NCI-H1436 treated with DMSO at 0.1 percent for 48 hours (cell line): ENCODE measurements at regions not wholly inside any gene's neighbourhood (a gene's known extent, or its start where the extent isn't known, plus 50 kb on each side); places are given as distances from the start of the nearest gene placed in this dataset.

ENCODE experiments used
- DNase-seq: peaks from one replicate; lab custom pipeline; 2025; lab: John Stamatoyannopoulos, UW

- no peak for DNase-seq
Observed at GRCh38 chr13:63433546-63434150, 2018.0 kb upstream of the PCDH20 start.

GRCh38 chr13:63427170-63427569 is 2011.5 kb upstream of the PCDH20 start:
- no peak for DNase-seq

DNA sequence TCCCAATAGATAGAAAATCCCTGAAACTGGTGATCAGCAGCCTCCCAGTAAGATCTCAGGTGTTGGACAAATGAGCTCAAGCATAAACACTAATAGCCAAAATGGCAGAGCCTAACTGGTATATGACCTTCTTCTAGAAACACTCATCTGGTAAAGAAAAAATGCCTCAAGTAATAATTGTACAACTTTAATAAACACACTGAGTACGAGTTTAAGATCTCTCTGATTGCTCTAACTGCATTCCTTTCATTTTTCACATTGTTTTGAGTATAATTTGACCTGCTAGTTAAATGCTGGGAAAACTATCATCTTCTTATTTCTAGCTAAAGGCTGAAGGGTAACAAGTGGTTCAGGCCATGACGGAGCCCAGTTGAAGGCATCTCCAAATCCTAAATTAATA is 2009.5 kb upstream of the PCDH20 start:
- no peak for DNase-seq

DNA sequence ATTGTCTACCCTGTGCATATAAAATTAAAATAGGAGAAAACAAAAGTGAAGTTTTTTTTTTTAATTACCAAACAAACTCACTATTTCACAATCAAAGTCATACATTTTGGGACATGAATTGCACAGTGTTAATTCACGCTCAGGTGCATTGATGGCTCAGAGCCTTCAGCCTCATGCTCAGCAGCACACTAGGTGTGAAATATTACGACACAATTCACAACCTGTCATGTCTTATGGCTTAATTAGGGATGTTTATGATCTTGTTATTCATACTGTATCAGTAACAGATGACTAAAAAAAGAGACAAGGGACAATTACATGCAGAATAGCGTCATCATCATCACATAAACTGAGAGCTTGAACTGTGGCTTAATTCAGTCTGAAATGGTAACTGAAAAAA is 2005.5 kb upstream of the PCDH20 start:
- no peak for DNase-seq

DNA sequence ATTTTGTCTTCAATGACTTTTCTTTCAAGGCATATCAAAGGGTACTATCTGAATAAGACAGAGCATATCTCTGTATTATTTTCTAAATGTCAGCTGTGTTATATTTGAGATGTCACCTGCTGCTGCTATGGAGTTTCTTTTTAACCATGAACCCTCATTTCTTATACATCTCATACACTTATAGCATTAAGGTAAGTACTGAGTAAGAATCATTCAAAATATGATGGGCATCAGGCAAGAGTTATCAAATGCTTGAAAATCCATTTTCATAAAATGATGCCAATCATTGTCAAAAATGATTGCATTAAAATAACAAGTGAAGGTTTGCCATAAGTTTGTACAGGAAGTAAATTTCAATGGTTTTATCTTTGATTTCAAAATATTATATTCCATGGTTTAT is 2005.0 kb upstream of the PCDH20 start:
- no peak for DNase-seq

- no peak for DNase-seq
Observed at GRCh38 chr13:63414247-63414646, 1998.6 kb upstream of the PCDH20 start.

DNA sequence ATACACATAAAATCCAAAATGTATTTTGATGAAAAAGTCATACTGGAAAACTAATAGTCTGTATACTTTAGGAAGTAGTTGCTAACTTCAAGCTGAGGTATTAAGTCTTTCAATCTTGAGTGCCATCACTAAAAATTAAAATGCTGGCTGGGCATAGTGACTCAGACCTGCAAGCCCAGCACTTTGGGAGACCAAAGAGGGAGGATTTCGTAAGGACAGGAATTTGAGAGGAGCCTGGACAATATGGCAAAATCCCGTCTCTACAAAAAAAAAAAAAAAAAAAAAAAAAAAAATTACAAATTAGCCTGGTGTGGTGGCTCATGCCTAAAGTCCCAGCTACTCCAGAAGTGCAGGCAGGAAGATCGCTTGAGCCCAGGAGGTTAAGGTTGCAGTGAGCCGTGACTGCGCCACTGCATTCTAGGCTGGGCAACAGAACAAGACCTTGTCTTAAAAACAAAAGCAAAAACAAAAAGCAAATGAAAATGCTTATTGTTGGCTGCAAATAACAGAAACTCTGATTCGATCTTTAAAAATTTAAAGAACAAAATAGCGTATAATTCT is 1994.2 kb upstream of the PCDH20 start:
- no peak for DNase-seq

DNA sequence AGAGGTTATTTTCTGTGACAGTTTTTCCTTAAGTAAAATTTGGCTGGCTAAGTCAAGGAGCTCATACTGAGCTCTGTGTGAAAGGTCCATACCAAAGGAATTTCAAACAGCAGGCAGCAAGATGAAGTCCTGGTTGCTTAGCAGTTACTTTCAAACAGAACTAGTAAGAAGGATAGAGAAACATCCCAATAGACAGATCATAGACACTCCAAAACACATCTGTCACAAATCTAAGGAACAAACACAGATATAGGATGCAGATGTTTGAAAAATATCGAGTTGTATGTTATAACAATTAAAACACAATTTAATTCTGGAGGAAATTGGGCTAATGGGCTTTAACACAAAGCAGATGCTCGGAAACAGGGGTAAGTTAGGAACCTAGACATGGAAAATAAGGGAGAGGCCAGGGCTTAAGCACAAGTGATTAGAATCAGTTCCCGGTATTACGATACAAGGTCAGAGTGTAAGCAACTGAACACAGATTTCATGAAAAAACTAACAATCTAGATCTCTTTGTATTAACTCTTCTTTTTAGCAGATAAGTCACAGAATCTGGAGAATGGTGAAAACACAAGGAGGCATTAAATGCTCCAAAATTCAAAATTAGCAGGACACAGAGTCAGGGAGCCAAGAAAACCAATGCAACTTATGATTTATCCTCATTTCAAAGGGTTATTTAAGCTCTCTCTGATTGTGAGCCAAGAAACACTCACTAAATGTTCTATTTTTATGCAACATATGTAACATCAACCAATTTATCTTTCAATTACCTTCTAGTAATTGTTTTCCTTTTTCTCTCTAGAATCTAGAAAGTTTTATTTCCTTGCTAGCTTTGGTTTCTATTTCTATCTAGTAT is 1992.9 kb upstream of the PCDH20 start:
- no peak for DNase-seq

- no peak for DNase-seq
Observed at GRCh38 chr13:63403733-63404132, 1988.1 kb upstream of the PCDH20 start.

GRCh38 chr13:63396746-63397145 is 1981.1 kb upstream of the PCDH20 start:
- DNase-seq, result no peak

GRCh38 chr13:63393112-63393511 is 1977.5 kb upstream of the PCDH20 start:
- DNase-seq, result no peak

DNA sequence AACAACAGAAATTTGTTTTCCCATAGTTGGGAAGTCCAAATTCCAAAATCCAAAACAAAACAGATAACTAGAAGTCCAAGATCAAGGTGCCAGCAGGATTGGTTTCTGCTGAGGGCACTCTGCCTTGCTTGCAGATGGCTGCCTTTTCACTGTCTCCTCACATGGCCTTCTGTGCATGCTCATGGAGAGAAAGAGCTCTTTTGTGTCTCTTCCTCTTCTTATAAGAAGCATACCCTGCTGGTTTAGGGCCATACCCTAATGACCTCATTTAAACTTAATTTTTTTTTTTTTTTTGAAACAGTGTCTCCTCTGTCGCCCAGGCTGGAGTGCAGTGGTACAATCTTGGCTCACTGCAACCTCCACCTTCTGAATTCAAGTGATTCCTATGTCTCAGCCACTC is 1974.1 kb upstream of the PCDH20 start:
- DNase-seq, result no peak

DNA sequence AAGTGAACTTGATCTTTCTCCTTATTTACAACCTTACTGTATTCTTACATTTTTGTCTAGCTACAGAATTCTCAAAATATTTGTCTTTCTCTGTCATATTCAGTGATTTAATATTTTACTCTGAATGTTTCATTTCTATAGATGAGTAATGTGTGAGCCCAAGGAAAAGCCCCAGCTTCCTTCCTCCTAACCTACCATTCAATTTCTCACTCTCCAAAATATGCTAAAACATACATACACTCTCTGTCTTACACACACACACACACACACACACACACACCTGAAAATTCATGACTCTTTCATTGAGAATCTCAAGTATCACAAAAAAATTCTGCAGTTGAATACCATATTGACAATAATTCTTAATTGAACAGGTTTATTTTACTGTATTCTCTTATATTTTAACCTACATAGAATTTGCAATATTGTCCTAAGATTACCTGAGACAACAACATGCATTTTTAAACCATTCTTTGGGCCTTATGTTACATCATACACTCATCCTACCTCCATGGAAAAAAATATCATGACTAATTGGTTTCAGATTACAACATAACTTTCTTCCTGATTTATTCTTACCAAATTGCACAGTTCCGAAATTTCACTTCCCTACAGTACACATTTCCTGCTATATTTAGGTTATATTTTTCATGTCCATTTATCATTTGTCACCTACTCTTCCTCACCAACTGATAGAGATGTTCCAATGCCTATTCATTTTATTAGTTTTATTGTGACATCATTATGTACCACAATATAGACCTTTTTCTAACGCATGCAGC is 1965.6 kb upstream of the PCDH20 start:
- no peak for DNase-seq

DNA sequence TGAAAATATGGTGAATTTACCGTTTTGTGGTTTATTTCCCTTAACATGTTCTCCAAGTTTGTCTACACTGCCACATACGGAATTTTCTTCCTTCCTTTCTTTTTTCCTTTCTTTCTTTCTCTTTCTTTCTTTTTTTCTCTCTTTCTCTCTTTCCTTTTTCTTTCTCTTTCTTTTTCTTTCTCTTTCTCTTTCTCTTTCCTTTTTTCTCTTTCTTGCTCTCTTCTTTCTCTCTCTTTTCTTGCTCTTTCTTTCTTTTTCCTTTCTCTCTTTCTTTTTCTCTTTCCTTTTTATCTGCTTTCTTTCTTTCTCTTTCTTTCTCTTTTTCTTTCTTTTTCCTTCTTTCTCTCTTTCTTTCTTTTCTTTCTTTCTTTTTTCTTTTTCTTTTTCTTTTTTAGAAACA is 1962.3 kb upstream of the PCDH20 start:
- DNase-seq, result no peak

DNA sequence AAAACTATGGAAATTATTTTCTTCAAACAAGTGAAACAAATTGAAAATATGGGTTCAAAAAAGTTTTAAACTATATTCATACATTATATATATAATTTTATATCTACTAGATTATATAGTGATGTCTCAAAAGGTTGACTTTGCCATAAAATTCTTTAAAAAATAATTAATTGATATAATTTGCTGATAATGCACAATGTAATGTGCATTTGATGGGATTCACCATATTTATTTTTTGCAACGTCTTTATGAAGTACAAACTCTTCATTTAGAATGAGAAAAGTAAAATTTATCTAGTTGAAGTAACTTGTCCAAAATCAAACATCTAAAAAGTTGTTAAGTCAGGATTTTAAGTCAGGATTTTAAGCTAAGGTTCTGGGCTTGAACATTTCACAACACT is 1954.5 kb upstream of the PCDH20 start:
- no peak for DNase-seq

DNA sequence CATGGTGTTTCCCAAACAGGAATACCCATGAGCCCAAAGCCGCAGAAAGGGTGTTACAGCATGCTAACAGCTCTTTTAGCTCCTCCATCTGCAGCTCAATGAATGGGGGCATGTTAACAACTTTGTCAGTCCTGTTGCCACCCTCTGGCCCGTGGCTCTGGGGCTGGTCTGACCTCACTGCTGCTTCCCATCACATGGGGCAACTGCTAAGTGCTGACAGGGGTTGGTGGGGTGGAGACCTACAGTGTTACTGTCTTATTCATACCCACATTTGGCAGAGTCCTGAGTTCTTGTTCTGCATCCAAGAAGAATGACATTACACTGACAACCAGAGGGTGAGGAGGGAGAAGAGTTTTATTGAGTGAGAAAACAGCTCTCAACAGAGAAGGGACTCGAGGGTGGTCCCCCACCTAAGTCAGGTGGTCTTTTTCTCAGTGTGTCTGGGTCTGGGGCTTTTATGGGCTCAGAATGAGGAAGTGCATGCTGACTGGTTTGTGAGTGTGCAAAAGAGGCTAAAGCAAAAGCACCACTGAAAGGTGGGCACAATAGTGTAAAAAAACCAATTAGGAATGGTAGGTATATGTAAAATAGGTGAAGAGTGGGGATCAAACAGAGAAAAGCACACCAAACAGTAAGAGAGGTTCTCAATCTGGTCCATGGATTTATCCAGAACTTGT is 1952.0 kb upstream of the PCDH20 start:
- DNase-seq, result no peak

DNA sequence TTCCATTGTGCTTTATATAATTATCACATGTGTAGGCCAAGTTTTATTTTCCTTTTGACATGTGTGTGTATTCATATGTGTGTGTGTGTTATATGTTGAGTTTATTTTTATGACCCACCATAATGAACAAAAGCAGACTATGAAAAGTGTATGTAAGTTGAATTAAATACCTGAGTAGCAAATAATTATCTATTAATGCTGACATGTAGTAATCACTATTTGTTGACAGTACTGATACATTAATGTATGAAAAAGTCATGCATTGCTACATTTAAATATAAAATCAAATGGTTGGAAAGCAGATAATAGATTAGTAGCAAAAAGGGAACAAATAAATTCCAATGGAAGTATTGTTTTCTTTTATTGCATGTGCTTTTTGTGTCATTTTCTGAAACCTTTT is 1948.5 kb upstream of the PCDH20 start:
- DNase-seq, result no peak

GRCh38 chr13:63351533-63351932 is 1935.9 kb upstream of the PCDH20 start:
- no peak for DNase-seq

DNA sequence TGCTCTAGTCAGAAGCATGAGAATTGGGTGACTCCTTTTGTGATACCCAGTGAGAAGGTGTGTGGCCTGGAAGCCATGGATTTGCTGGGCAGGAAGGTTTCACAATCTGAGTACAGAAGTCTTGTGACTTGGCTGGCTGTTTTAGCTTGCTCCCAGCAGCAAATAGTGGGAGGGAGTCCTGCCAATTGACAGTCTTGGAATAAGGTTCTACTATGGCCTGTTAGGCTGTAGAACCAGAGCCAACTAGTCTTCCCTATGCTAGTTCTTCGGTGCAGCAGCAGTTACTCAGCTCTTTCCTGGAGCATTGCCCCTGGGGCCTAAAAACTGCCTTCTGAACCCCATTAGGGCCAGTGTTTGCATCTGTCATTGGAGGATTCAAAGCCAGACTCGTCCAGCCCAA is 1935.4 kb upstream of the PCDH20 start:
- DNase-seq, result no peak

DNA sequence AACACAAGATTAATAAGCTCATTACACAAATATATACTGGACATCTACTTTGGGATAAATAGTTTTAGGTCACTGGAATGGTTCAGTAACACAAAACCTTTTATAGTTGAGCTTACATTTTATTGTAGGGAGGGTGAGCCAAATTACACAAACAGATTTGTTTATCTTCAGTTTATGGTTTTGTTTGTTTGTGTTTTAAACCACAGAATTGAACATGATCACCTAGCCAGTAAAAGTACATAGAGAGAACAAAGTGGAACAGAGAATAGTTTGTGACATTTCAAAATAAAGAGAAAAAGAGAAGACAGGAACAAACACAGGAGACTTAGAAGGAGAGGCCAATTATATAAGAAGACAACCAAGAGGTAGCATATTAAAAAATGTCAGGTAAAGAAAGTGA is 1930.2 kb upstream of the PCDH20 start:
- no peak for DNase-seq

DNA sequence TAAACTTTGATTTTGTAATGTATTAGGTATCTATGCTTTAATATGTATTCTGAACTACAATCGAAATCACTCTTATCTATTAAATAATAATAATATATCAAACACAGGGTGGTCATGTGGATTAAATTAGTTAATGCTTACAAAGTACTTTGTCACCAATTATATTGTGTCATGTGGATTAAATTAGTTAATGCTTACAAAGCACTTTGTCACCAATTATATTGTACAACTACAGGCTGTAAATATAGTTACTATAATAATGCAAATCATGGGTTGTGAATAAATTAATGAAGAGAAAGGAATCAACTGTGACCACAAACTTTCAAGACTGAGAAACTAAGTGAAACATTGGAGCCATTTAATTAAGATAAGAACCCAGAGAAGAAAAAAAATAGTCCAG is 1929.1 kb upstream of the PCDH20 start:
- DNase-seq, result no peak

GRCh38 chr13:63337921-63338320 is 1922.3 kb upstream of the PCDH20 start:
- no peak for DNase-seq
